KBM-7 (cell line): ENCODE measurements at regions not wholly inside any gene's neighbourhood (a gene's known extent, or its start where the extent isn't known, plus 50 kb on each side); places are given as distances from the start of the nearest gene placed in this dataset.
"Not testable (repeated sequence)": the region's sequence is repeated elsewhere in the genome, so short reads cannot be mapped to it uniquely, and the experiment has no call there.

Experiments used
- DNase-seq: peaks from one replicate; pipeline ENCODE4 v3.0.0-alpha.2; 2015
- in situ Hi-C: fragments of 300-500 bp; cut with MboI; formaldehyde crosslinking; loops from 2 replicates; pipeline ENCODE4 v1.14.3; 2020; ENCODE audit warnings: low sequenced_read_pairs, low pct_unique_long_range_greater_than_20kb, mixed read lengths

GRCh38 chr12:95358111-95359083 lies 115.6 kb upstream of the METAP2 start:
- in situ Hi-C loops, result no loop called here
- DNase-seq, result no peak

DNA sequence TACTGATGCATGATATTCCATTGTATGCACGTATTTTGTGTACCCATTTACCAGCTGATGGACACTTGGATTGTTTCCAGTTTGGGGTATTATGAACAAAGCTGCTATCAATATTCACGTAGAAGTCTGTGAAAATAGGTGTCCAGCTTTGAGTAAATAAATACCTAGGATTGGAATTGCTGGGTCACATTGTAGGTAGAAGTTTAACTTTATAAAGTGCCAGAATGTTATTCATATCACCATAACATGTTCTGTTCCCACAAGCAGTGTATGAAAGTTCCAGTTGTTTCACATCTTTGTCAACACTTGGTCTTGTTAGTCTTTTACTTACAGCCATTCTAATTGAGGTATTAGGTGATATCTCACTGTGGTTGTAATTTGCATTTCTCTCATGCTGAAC lies 108.0 kb upstream of the METAP2 start:
- in situ Hi-C loops, result no loop called here
- no peak for DNase-seq

GRCh38 chr12:95368931-95369330 lies 105.0 kb upstream of the METAP2 start:
- in situ Hi-C loops, result no loop called here
- no peak for DNase-seq

GRCh38 chr12:95371571-95371970 lies 102.4 kb upstream of the METAP2 start:
- DNase-seq, result no peak
- in situ Hi-C loops, result no loop called here

GRCh38 chr12:95379481-95379880 lies 94.5 kb upstream of the METAP2 start:
- DNase-seq, in situ Hi-C loops: not testable (repeated sequence)

GRCh38 chr12:95380334-95380733 lies 93.6 kb upstream of the METAP2 start:
- in situ Hi-C loops, DNase-seq: not testable (repeated sequence)

DNA sequence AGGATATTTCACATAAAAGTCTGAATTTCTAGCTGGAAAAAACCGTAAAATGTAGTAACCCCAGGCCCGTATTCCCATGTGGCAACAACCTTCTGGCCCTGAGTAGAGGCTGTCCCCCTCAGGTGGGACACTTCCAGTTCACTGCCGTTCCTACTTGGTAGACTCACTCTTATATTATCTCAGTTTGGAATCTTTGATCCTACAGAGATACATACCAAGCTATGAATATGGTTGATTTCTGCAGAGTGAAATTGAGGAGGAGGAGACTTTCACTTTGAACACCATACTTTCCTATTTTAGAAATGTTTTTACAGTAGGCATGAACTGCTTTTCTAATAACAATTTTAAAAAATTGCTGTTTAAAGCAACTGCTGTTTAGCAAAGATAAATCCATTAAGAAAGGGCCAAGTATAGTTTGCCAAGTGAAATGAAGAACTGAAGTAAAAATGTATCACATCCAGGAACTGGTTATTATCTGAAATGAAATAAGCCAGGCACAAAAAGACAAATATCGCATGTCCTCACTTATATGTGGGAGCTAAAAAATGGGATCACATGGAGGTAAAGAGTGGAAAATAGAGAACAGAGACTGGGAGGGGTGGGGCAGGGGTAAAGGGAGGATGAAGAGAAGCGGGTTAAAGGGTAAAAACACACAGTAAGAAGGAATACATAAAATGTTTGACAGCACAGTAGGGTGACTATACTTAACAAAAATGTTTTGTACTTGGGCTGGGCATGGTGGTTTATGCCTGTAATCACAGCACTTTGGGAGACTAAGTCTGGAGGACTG lies 92.8 kb upstream of the METAP2 start:
- DNase-seq, result no peak
- in situ Hi-C loops, result no loop called here

DNA sequence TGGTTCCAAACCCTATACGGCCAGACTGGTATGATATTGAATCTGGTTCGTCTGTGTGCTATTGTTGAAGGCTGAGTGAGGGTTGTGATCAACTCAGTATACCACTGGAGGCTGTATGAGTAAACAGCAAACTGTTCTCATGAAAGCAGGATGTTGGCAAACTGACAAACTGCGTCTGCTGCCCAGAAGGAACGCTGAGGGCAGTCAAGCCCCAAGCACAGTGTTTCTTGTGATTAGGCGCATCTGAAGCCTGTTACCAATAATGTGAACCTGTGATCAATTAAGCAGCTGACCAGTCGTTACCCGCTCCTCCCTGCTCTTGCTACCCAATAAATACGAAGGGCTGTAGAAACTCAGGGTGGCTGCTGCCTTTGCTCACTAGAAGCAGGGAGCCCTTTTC lies 90.0 kb upstream of the METAP2 start:
- in situ Hi-C loops, DNase-seq: not testable (repeated sequence)

- in situ Hi-C loops, result no loop called here
- DNase-seq, result no peak
Observed at GRCh38 chr12:95384785-95385184, 89.2 kb upstream of the METAP2 start.

- in situ Hi-C loops, result no loop called here
- no peak for DNase-seq
Observed at GRCh38 chr12:95385246-95386035, 88.5 kb upstream of the METAP2 start.

- in situ Hi-C loops, result no loop called here
- DNase-seq, result no peak
Observed at GRCh38 chr12:95386051-95386450, 87.9 kb upstream of the METAP2 start.

- in situ Hi-C loops, DNase-seq: not testable (repeated sequence)
Observed at GRCh38 chr12:95388260-95388659, 85.7 kb upstream of the METAP2 start.

DNA sequence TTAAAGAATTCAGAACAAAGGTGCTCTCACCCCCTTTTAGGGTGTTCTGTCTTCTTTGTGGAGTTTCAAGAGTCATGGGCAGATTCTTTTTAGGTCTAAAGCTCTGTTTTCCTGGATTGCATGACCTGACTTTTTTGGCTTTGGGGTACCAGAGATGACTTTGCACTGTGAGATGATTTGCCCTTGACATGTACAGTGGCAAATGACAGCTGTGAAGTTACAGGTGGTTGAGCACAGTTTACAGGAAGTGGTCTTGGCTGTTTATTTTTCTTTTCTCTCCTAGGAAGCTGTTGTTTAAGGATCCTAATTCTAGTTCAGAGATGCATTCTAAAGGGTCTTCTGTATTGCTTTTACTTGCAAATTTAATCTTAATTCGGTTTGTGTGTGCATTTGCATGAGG lies 83.8 kb upstream of the METAP2 start:
- in situ Hi-C loops, result no loop called here
- no peak for DNase-seq

DNA sequence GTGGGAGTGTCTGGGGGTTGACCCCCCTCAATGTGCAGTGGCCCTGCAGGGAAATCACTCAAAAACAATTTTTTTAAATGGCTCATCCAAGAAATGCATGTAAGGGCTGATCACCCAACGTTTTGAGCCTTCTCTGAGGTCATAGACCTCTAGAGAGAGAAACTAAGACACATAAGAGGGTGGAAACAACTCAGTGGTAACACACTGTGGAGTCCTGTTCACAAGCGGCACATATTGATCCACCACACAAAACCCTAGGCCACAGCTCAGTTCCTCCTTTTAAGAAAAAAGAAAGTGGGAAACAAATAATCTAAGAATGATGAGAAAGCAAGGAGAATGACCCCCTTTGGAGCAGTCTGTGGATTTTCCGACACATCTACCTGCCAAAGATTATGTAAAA lies 83.0 kb upstream of the METAP2 start:
- in situ Hi-C loops, result no loop called here
- no peak for DNase-seq

- in situ Hi-C loops, result no loop called here
- peak; percentile 12 for DNase-seq
Observed at GRCh38 chr12:95393191-95393790, 80.7 kb upstream of the METAP2 start.

DNA sequence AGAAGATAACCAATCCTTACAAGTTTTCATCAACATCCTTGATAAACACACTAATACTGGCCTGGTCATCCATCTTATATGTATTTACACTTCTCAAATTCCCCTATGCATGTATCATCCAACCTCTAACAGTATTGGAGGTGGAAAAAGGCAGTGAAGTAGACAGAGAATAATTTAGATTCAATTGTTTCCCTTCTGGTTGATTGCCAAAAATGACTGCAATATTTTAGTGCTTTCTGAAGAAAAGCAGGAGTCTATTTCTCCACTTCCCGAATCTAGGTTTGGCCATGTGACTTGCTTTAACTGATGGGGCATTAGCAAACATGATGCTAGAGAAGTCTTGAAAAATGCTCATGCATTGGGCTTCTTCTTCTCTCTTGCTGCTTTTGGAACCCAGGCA lies 78.3 kb upstream of the METAP2 start:
- in situ Hi-C loops, result no loop called here
- no peak for DNase-seq

DNA sequence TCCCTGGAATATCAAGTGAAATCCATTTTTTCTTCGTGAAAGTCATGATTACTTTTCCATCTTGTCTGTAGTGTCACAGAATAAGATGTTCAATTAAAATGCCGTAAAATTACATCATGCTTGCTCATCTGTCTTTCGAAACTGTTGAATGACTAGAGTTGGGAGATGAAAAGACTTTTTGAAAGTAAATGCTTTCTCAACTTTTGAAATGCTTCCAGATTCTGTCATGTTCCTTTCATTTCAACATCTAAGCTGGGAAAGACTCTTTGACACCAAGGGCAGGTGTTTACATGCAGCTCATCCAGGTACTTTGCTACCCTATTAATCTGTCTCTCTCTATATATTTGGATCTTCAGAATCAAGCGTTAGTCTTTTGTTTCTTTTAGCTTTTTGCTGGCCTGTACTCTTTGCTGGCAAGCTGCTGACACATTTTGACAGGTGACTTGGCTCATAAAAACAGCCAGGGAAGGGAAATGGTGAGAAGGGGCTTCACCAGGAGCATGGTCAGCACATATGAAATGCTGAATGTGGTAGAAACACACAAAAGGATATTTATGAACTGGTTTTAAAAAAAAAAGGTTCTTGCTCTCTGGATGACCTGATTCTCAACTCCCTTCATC lies 77.0 kb upstream of the METAP2 start:
- in situ Hi-C loops, result no loop called here
- DNase-seq, result no peak

GRCh38 chr12:95397571-95397970 lies 76.4 kb upstream of the METAP2 start:
- in situ Hi-C loops, result no loop called here

DNA sequence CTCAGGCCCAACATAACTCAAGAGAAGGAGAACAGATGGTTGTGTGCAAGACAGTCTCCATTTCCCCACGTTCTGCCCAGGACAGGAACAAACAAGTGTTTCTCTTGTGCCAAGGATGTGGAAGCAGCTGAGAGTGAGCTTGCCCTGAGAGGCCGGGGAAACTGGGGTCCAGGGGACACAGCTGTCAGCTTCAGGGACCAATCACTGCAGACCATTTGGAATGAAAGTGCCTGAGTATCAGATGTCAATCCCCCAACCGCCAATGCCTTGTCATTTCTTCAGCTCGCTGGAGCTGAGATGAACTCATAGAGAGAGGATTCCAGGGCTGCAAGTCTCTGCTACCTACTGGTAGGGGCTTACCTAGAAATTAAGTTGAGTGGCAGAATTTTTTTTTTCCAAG lies 71.9 kb upstream of the METAP2 start:
- in situ Hi-C loops, result no loop called here
- no peak for DNase-seq

More at GRCh38 chr12:95397571-95397970, 76.4 kb upstream of the METAP2 start:
- DNase-seq, result no peak
